A172 (cell line): ENCODE measurements at regions not wholly inside any gene's neighbourhood (a gene's known extent, or its start where the extent isn't known, plus 50 kb on each side); places are given as distances from the start of the nearest gene placed in this dataset.
"Not testable (repeated sequence)": the region's sequence is repeated elsewhere in the genome, so short reads cannot be mapped to it uniquely, and the experiment has no call there.

Experiments used
- DNase-seq: peaks from one replicate; pipeline ENCODE4 v3.0.0-alpha.2; 2015; ENCODE audit warnings: low spot score

- DNase-seq = no peak
These were observed 132.8 kb upstream of the SPATS2L start for GRCh38 chr2:200173691-200174090.

GRCh38 chr2:200174433-200175216, 131.9 kb upstream of the SPATS2L start:
- no peak for DNase-seq

- DNase-seq = peak; percentile 19
These were observed 128.3 kb upstream of the SPATS2L start for GRCh38 chr2:200177971-200178911.

- DNase-seq = no peak
These were observed 127.3 kb upstream of the SPATS2L start for GRCh38 chr2:200179151-200179550.

DNA sequence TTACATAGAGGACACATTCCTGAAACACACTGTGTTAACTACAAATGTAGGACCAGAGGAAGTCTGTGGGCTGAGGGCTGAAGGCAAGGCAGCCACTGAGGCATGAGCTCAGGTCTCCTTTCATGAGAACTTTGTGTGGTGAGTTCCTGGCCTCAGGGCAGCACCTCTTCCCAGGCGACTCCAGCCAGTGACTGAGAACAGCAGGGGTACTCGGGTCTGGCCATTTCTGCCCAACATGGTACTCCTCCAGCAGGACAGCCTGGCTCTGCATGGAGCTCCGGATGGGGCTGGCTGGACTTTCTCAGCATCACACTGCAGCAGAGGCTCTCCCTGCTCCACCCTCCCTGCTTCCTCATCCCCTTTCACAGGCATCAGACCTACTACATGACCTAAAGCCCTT, 125.5 kb upstream of the SPATS2L start:
- no peak for DNase-seq

GRCh38 chr2:200181755-200182154, 124.7 kb upstream of the SPATS2L start:
- DNase-seq = no peak

DNA sequence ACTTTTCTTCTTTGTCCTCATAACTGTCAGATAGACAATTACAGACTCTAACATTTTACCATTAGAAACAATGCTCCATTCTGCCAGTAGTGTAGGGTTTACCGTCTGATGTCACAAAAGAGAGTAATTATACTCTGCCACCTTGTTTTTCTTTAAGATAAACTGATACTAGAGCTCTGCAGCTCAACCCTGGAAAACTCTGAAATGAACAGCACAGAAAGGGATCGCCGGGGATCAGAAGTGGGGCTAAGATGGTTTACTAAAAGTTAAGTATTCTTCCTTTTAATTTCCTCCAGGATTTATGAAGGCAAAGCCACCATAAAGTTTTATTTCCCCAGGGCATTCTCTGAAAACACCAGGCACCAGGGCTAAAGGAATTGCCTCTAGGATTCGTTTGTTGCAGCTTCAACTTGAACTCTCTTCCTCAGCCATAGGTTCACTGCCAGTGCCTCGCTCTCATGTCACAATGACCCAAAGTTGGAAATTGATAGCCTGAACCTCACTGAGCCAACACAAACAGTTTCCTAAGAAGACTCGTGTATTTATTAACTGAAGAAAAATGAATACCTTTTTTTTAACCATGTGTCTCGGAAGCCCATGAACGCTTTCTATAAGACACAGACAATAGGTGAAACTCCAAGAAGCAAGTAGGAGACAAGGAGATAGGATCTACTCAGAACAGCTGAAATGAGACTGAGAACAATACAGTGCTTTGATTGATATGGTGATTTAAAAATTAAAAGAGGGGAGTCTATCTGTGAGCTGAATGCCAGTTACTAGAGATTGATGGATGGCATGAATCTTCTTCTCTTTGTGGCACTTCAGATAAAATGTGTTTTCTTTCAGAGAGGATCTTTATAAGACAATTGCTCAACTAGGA, 121.5 kb upstream of the SPATS2L start:
- no peak for DNase-seq

GRCh38 chr2:200185628-200186000, 120.9 kb upstream of the SPATS2L start:
- DNase-seq = no peak

GRCh38 chr2:200186002-200186401, 120.5 kb upstream of the SPATS2L start:
- no peak for DNase-seq

- no peak for DNase-seq
These were observed 117.6 kb upstream of the SPATS2L start for GRCh38 chr2:200188876-200189275.

DNA sequence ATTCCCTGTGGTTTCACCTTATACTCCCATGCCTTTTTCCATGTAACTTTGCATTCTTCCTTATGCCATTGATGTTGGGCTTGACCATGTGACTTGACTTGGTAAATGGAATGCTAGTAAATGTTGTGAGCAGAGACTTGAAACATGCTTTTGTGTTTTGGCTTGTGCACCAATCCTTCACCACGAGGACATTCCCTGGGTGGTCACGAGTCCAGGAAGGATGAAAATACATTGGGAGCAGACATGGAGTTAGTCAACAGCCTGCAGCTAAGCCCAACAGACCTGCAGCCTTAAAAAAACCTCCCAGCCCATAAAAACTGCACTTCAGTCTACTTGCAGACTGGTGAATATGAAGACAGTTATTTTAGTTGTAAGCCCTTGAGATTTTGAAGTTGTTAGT, 116.5 kb upstream of the SPATS2L start:
- DNase-seq = no peak

- DNase-seq = no peak
These were observed 113.2 kb upstream of the SPATS2L start for GRCh38 chr2:200193331-200193730.

DNA sequence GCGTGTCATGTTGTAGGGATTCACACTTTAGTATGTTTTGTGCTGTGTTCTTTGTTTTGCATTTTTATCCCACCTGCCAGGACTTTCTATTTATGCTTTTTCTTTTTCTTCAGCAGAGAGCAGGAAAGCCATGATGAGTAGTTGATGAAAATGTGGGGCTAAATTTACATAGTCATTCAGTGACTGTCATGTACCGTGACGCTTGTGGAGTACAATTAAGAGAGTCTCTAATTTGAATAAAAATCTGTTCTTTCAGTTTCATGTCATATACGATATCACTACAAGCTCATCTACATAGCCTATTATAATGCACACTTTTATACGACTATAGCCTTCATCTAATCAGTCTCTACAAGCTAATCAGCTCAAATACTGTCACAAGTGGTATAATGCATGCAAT, 112.7 kb upstream of the SPATS2L start:
- DNase-seq = no peak

DNA sequence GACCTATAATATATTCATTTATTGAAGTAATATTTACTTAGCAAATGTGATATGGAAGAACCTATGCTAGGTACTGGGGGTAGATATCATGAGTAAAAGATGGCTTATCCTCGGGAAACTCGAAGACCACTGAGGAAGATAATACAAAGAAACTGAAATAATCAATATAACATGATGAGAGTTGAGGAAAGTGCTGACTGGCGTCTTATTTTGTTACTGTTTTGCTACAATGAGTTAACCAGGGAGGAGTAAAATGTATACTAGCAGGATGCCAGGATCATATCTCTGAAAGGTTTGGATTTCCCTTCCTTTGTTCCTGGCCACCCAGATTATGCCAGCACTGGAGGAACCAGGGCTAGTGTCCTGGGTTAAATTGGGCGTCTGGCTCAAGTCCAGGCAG, 111.7 kb upstream of the SPATS2L start:
- no peak for DNase-seq

DNA sequence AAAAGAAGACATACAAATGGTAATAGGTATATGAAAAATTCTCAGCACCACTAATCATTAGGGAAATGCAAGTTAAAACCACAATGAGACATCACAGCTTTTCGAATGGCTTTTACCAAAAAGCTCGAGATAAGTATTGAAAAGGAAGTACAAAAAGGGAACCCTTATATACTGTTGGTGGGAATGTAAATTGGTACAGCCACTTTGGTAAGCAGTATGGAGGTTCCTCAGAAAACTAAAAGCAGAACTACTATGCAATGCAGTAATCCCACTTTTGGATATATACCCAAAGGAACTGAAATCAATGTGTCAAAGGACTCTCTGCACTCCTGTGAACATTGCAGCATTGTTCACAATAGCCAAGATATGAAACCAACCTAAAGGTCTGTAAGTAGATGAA, 107.5 kb upstream of the SPATS2L start:
- DNase-seq = no peak

DNA sequence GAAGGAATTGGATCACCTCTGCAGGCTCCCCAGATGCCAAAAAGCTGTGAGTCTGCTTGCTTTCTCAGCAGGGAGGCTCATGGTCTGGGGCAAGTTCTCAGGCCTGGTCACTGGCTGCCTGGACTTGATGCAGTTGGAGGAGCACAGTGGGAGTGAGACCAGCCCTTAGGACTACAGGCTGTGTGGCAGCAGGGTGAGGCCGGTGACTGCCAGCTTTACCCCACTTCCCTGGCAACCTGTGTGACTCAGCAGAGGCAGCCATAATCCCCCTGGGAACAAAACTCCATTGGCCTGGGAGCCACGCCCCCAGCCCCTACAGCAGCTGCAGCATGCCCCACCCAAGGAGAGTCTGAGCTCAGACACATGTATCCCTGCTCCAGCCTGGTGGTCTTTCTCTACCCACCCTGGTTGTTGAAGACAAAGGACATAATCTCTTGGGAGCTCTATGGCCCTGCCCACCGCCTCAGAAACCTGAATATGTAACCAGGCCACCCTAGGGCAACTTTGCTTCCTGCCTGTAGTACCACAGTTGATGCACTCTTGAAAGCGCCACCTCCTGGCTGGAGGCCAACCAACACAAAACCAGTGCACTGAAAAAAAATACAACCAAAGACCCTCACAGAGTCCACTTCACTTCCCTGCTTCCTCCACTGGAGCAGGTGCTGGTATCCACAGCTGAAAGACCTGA, 106.8 kb upstream of the SPATS2L start:
- DNase-seq = peak; percentile 61

GRCh38 chr2:200201839-200202238, 104.7 kb upstream of the SPATS2L start:
- DNase-seq = not testable (repeated sequence)

- DNase-seq = no peak
These were observed 103.1 kb upstream of the SPATS2L start for GRCh38 chr2:200203381-200203827.

DNA sequence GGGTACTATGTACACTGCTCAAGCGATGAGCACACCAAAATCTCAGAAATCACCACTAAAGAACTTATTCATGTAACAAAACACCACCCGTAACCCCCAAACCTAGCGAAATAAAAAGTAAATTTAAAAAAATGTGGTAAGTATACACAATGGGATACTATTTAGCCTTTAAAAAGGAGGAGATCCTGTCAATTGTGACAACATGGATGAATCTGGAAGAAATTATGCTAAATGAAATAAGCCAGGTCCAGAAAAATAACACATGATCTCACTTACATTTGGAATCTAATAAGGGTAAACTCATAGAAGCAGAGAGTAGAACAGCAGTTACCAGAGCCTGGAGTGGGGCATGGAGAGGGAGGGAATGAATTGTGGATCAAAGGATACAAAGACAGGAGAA, 98.5 kb upstream of the SPATS2L start:
- DNase-seq = no peak

- DNase-seq = no peak
These were observed 97.5 kb upstream of the SPATS2L start for GRCh38 chr2:200209030-200209429.

DNA sequence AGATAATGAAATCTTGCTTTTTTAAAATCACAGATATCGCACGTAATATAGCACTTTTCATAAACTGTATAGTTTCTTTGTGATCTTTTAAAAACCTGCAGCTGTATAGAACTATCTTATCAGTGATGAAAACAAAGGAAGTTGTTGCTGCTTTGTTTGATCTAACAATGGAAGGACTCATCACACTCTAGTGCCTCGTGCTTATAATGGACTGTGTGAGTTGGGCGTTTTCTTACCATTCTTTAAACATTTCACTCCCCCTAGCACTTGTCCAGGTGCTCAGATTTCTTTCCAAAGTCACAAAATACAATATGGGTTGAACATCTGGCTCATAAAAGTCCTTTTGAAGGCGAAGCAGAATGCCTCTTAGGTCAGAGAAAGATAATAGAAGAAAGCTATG, 94.8 kb upstream of the SPATS2L start:
- no peak for DNase-seq
